Effector memory CD8-positive, alpha-beta T cell (primary cell): ENCODE measurements at regions not wholly inside any gene's neighbourhood (a gene's known extent, or its start where the extent isn't known, plus 50 kb on each side); places are given as distances from the start of the nearest gene placed in this dataset.

Experiments
- ATAC-seq: fragments of 150-1000 bp; cut with Tn5 transposase; replicated peaks from 2 replicates; pipeline ENCODE4 v1.10.0; 2021; ENCODE audit warnings: mild to moderate bottlenecking, moderate library complexity
- DNase-seq, 3 experiments: peaks; one replicate each; pipeline ENCODE4 v3.0.0; 2021
- H3K27ac Mint-ChIP-seq, 2 donors: one replicate each; pipeline ENCODE4 v1.8.0; 2022; ENCODE audit warnings: mild to moderate bottlenecking in 2 of 2, mixed read lengths in 2 of 2, moderate library complexity in 2 of 2
- H3K27me3 Mint-ChIP-seq, 2 donors: one replicate each; pipeline ENCODE4 v1.8.0; 2022; ENCODE audit warnings: mixed read lengths in 2 of 2
- H3K36me3 Mint-ChIP-seq: one replicate; pipeline ENCODE4 v1.8.0; 2022; ENCODE audit warnings: mild to moderate bottlenecking, moderate library complexity, mixed read lengths; ENCODE audit not compliant: insufficient read depth
- H3K4me1 Mint-ChIP-seq, 2 donors: one replicate each; pipeline ENCODE4 v1.8.0; 2022; ENCODE audit warnings: low read depth in 2 of 2, mixed read lengths in 2 of 2
- H3K4me3 Mint-ChIP-seq, 2 donors: one replicate each; pipeline ENCODE4 v1.8.0; 2022; ENCODE audit warnings: mild to moderate bottlenecking in 2 of 2, mixed read lengths in 2 of 2, moderate library complexity in 2 of 2
- H3K9me3 Mint-ChIP-seq, 2 donors: one replicate each; pipeline ENCODE4 v1.8.0; 2022; ENCODE audit warnings: mixed read lengths in 2 of 2

- Mint-ChIP-seq H3K27ac (no peak overlapping the region), H3K4me1 (no peaks in the 10 kb centered on the region), H3K4me3 (no peak overlapping the region), H3K9me3 (peaks cover 8 to 18% of the 10 kb centered on the region in 2 donors), H3K27me3 (no peaks in the 10 kb centered on the region), H3K36me3 (no peaks in the 10 kb centered on the region)
- DNase-seq (no peak), ATAC-seq (no peak)
These were observed 962.5 kb downstream of the ADGRL3 start for GRCh38 chr4:62162606-62163005.

- peaks cover 10 to 25% of the 10 kb centered on the region in 2 donors for H3K9me3 Mint-ChIP-seq
- no peak overlapping the region for H3K4me3 Mint-ChIP-seq
- no peaks in the 10 kb centered on the region for H3K27me3 Mint-ChIP-seq
- DNase-seq, result no peak
- no peak overlapping the region for H3K27ac Mint-ChIP-seq
- H3K36me3 Mint-ChIP-seq, result no peaks in the 10 kb centered on the region
- H3K4me1 Mint-ChIP-seq, result no peaks in the 10 kb centered on the region
- no peak for ATAC-seq
These were observed 961.3 kb downstream of the ADGRL3 start for GRCh38 chr4:62161446-62161845.

DNA sequence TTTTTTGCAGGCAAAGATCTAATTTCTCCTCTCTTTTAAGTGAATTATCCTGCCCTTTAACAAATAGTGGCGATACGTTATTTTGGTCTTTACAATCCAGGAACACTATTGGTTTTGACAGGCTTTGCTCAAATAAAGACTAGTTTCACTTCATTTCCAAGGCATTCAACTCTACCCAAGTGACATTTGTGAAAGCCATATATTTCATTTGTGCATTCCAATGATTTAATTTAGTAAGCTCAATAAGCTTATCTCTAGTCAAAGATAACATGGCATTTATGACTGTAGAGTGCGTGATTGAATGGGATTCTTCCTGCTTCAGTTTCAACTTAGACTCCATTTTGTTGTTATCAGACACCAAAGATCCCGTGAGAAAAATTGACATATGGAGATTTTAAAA lies 959.8 kb downstream of the ADGRL3 start:
- H3K9me3 Mint-ChIP-seq, result peaks cover 14 to 18% of the 10 kb centered on the region in 2 donors
- DNase-seq, result no peak
- no peak overlapping the region for H3K27ac Mint-ChIP-seq
- H3K27me3 Mint-ChIP-seq, result no peaks in the 10 kb centered on the region
- no peaks in the 10 kb centered on the region for H3K36me3 Mint-ChIP-seq
- H3K4me3 Mint-ChIP-seq, result no peak overlapping the region
- ATAC-seq, result no peak
- H3K4me1 Mint-ChIP-seq, result no peaks in the 10 kb centered on the region

DNA sequence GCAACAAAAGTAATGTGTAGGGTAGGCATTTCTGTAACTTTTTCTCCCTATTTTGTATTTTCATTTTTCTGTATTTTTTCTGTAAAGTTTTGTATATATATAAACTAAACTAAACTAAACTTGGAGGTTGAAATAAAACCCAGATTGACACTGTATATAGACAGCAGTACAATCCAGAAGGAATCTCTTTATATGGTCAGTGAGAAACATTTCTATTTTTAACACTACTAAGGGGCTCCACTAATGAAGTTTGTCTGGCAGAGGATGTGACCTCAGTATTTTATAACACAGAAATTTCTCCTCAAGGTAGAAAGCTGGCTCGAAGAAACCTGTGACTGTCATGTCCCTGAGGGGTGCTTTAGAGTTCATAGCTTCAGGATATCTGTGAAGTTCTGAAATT lies 959.2 kb downstream of the ADGRL3 start:
- no peak for DNase-seq
- no peak overlapping the region for H3K27ac Mint-ChIP-seq
- no peak overlapping the region for H3K4me3 Mint-ChIP-seq
- no peaks in the 10 kb centered on the region for H3K27me3 Mint-ChIP-seq
- H3K9me3 Mint-ChIP-seq, result peaks cover 14 to 18% of the 10 kb centered on the region in 2 donors
- no peaks in the 10 kb centered on the region for H3K36me3 Mint-ChIP-seq
- no peaks in the 10 kb centered on the region for H3K4me1 Mint-ChIP-seq
- no peak for ATAC-seq

DNA sequence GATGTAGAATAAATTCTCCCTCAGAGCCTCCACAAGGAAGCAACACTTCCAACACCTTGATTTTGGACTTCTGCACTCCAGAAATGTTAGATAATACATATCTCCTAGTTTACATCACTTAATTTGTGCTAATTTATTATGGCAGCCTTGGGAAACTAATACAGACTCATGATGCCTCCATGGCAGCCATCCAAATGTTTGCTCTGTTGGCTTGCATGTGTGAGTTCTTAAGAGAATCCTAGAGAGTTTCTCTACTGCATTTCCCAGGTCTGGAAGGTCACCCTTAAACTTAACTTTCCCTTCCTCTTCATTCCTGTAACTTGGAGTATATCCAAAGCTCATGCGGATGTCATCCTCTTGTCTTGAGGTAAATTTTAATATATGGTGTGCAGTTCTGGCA lies 956.1 kb downstream of the ADGRL3 start:
- no peaks in the 10 kb centered on the region for H3K36me3 Mint-ChIP-seq
- H3K9me3 Mint-ChIP-seq, result peaks cover 23 to 29% of the 10 kb centered on the region in 2 donors
- no peak overlapping the region for H3K4me3 Mint-ChIP-seq
- DNase-seq (no peak), ATAC-seq (no peak)
- H3K27me3 Mint-ChIP-seq, result no peaks in the 10 kb centered on the region
- no peak overlapping the region for H3K27ac Mint-ChIP-seq
- no peaks in the 10 kb centered on the region for H3K4me1 Mint-ChIP-seq

DNA sequence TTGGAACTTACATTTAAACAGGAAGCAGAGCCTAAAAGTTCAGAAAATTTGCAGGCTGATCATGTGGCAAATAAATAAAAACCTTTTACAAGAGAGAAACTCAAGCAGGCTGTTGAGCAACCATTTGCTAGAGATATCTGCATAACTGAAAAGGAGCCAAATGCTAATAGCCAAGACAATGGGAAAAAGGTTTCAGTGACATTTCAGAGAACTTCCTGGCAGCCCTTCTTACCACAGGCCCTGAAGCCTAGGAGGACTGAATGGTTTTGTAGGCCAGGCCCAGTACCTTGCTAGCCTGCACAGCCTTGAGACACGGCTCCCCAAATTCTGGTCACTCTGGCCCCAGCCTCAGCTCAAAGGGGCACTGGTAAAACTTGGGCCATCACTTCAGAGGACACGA lies 945.1 kb downstream of the ADGRL3 start:
- Mint-ChIP-seq H3K4me3 (no peak overlapping the region), H3K4me1 (no peaks in the 10 kb centered on the region), H3K27ac (no peak overlapping the region), H3K27me3 (no peaks in the 10 kb centered on the region), H3K36me3 (no peaks in the 10 kb centered on the region), H3K9me3 (peaks cover 5 to 14% of the 10 kb centered on the region in 2 donors)
- DNase-seq (no peak), ATAC-seq (no peak)

- H3K27me3 Mint-ChIP-seq, result no peaks in the 10 kb centered on the region
- no peak overlapping the region for H3K4me3 Mint-ChIP-seq
- H3K27ac Mint-ChIP-seq, result no peak overlapping the region
- H3K36me3 Mint-ChIP-seq, result no peaks in the 10 kb centered on the region
- ATAC-seq (no peak), DNase-seq (no peak)
- no peaks in the 10 kb centered on the region for H3K4me1 Mint-ChIP-seq
- peaks cover 7 to 16% of the 10 kb centered on the region in 2 donors for H3K9me3 Mint-ChIP-seq
These were observed 944.3 kb downstream of the ADGRL3 start for GRCh38 chr4:62144431-62144830.

- Mint-ChIP-seq H3K4me3 (no peak overlapping the region), H3K27me3 (no peaks in the 10 kb centered on the region), H3K4me1 (no peaks in the 10 kb centered on the region), H3K27ac (no peak overlapping the region), H3K9me3 (peaks cover 17 to 20% of the 10 kb centered on the region in 2 donors), H3K36me3 (no peaks in the 10 kb centered on the region)
- no peak for ATAC-seq
- no peak for DNase-seq
These were observed 935.5 kb downstream of the ADGRL3 start for GRCh38 chr4:62135565-62136156.

DNA sequence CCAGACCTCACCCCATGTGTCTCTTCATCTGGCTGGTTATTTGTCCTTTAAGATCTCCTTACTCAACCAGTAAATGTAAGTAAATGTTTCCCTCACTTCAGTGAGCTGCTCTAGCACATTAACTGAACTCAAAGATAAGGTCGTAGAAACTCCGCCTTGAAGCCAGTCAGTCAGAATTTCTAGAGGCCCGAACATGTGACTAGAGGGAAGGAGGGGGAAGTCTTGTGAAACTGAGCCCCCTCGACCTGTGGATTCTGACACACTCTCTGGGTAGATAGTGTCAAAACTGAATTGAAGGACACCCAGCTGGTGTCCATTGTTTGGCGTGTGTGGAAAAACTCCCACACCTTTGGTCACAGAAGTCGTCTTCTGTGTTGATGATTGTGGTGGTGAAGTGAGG lies 933.9 kb downstream of the ADGRL3 start:
- Mint-ChIP-seq H3K27me3 (no peaks in the 10 kb centered on the region), H3K4me1 (no peaks in the 10 kb centered on the region), H3K36me3 (no peaks in the 10 kb centered on the region), H3K27ac (no peak overlapping the region), H3K4me3 (no peak overlapping the region), H3K9me3 (peaks cover 17 to 20% of the 10 kb centered on the region in 2 donors)
- no peak for DNase-seq
- no peak for ATAC-seq

DNA sequence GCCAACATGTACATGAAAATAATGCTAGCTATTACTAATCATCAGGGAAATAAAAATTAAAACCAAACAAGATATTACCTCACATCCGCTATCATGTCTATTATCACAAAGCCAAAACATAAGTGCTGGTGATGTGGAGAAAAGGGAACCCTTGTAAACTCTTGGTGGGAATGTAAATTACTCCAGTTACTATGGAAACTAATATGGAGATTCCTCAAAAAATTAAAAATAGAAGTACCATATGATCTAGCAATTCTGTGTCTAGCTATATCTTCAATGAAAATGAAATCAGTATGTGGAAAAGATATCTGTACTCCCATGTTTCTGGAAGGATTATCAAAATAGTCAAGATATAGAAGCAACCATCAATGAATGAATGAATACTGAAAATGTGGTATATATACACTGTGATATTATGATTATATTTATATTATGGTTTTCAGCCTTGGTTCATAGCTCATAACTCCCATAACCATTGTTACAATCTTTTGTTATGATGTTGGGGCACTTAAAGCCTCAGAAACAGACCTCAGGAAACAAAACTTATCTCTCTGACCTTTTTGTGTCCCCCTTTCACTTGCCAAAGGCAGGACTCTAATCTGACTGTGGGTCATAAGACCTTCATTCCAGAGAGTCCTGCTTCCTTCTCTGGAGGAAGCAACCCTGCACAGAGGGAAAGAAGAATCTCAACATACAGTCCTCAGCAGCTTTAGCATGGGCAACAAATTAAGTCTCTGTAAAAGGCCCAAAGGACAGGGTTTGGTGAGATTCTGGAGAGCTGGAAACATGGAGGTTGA lies 933.2 kb downstream of the ADGRL3 start:
- Mint-ChIP-seq H3K27me3 (no peaks in the 10 kb centered on the region), H3K4me3 (no peak overlapping the region)
- no peak for ATAC-seq

GRCh38 chr4:62131049-62131448 lies 930.9 kb downstream of the ADGRL3 start:
- Mint-ChIP-seq H3K27ac (no peak overlapping the region), H3K4me3 (no peak overlapping the region), H3K4me1 (no peaks in the 10 kb centered on the region), H3K9me3 (peaks cover 16 to 20% of the 10 kb centered on the region in 2 donors), H3K27me3 (no peaks in the 10 kb centered on the region), H3K36me3 (no peaks in the 10 kb centered on the region)
- ATAC-seq, result no peak
- no peak for DNase-seq

More for the DNA sequence above, 933.2 kb downstream of the ADGRL3 start:
- no peaks in the 10 kb centered on the region for H3K4me1 Mint-ChIP-seq
- no peak overlapping the region for H3K27ac Mint-ChIP-seq
- H3K9me3 Mint-ChIP-seq, result peaks cover 13 to 20% of the 10 kb centered on the region in 2 donors
- DNase-seq, result no peak
- no peaks in the 10 kb centered on the region for H3K36me3 Mint-ChIP-seq

DNA sequence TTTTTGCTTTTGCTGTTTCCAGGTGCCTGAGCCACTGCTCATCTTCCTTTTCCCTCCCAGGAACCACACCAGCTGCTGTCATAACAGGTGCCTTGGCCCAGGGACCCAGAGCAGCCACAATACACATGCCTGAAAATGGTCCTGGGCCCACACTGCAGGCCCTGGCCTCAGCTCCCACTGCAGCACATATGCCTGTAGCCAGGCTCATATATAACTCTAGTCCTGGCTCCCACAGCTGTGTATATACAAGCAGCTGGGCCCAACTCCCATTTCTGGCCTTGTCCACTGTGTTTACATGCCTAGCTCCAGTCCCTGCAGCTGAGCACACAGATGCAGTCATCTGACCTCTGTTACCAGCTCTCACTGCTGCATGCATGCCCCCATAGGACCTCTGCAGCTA lies 930.5 kb downstream of the ADGRL3 start:
- ATAC-seq (no peak), DNase-seq (no peak)
- Mint-ChIP-seq H3K4me3 (no peak overlapping the region), H3K27ac (no peak overlapping the region), H3K9me3 (peaks cover 14 to 20% of the 10 kb centered on the region in 2 donors), H3K27me3 (no peaks in the 10 kb centered on the region), H3K36me3 (no peaks in the 10 kb centered on the region), H3K4me1 (no peaks in the 10 kb centered on the region)

DNA sequence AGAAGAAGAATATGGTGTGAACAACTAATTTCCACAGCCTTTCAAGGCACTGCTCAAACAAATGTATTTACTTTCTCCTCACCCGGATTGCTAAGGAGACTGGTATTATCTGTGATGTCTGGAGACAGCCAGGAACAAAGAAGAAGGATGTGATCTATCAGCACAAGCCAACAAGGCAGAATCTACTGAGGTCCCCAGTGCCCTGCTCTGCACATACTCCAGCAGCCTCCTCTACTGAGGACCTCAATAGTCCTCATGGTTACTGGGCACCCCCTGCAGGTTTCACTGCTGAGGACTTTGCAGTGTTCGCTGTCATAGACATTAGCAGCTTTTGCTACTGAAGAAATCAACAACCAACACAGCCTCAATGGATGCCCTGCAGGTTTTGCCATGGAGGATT lies 930.1 kb downstream of the ADGRL3 start:
- Mint-ChIP-seq H3K27me3 (no peaks in the 10 kb centered on the region), H3K36me3 (no peaks in the 10 kb centered on the region), H3K4me1 (no peaks in the 10 kb centered on the region), H3K27ac (no peak overlapping the region), H3K9me3 (peaks cover 13 to 21% of the 10 kb centered on the region in 2 donors), H3K4me3 (no peak overlapping the region)
- DNase-seq (no peak), ATAC-seq (no peak)
